ENCODE measurements at regions not wholly inside any gene's neighbourhood (a gene's known extent, or its start where the extent isn't known, plus 50 kb on each side); places are given as distances from the start of the nearest gene placed in this dataset.
A peak's percentile ranks its signal among the peaks of the same experiment; 100 is the strongest.

GRCh38 chr6:129936329-129937165, 75.4 kb upstream of the TMEM244 start:
- no peak overlapping the region for H3K4me3 ChIP-seq (ENCODE audit: low read depth, low read length)
- no peak for DNase-seq (ENCODE audit: low read depth)
- TF ChIP-seq CTCF (IDR thresholded peaks at IDR 0.05; ENCODE audit: control insufficient read depth, extremely low read depth, insufficient read depth), result peak; percentile 74

GRCh38 chr6:129932321-129932720, 71.2 kb upstream of the TMEM244 start:
- DNase-seq (ENCODE audit: low read depth), result no peak
- no peak overlapping the region for H3K4me3 ChIP-seq (ENCODE audit: low read depth, low read length)
- TF ChIP-seq CTCF (IDR thresholded peaks at IDR 0.05; ENCODE audit: control insufficient read depth, extremely low read depth, insufficient read depth), result no peak

GRCh38 chr6:129929433-129929832, 68.3 kb upstream of the TMEM244 start:
- DNase-seq (ENCODE audit: low read depth), result no peak
- H3K4me3 ChIP-seq (ENCODE audit: low read depth, low read length), result no peak overlapping the region
- no peak for TF ChIP-seq CTCF (IDR thresholded peaks at IDR 0.05; ENCODE audit: control insufficient read depth, extremely low read depth, insufficient read depth)

- H3K4me3 ChIP-seq (ENCODE audit: low read depth, low read length), result no peak overlapping the region
- TF ChIP-seq CTCF (IDR thresholded peaks at IDR 0.05; ENCODE audit: control insufficient read depth, extremely low read depth, insufficient read depth), result no peak
- no peak for DNase-seq (ENCODE audit: low read depth)
Measured at GRCh38 chr6:129923530-129924250, 62.6 kb upstream of the TMEM244 start.

- no peak overlapping the region for H3K4me3 ChIP-seq (ENCODE audit: low read depth, low read length)
- no peak for DNase-seq (ENCODE audit: low read depth)
- no peak for TF ChIP-seq CTCF (IDR thresholded peaks at IDR 0.05; ENCODE audit: control insufficient read depth, extremely low read depth, insufficient read depth)
Measured at GRCh38 chr6:129921169-129921817, 60.2 kb upstream of the TMEM244 start.

GRCh38 chr6:129920103-129920798, 59.1 kb upstream of the TMEM244 start:
- no peak for TF ChIP-seq CTCF (IDR thresholded peaks at IDR 0.05; ENCODE audit: control insufficient read depth, extremely low read depth, insufficient read depth)
- no peak for DNase-seq (ENCODE audit: low read depth)

More at GRCh38 chr6:129920103-129920798, 59.1 kb upstream of the TMEM244 start:
- no peak overlapping the region for H3K4me3 ChIP-seq (ENCODE audit: low read depth, low read length)
